GM03348 (cell line): ENCODE measurements at regions not wholly inside any gene's neighbourhood (a gene's known extent, or its start where the extent isn't known, plus 50 kb on each side); places are given as distances from the start of the nearest gene placed in this dataset.
"Not testable (repeated sequence)": the region's sequence is repeated elsewhere in the genome, so short reads cannot be mapped to it uniquely, and the experiment has no call there.

Source experiments
- DNase-seq: peaks from one replicate; pipeline ENCODE4 v3.0.0; 2012; ENCODE audit warnings: low spot score

DNA sequence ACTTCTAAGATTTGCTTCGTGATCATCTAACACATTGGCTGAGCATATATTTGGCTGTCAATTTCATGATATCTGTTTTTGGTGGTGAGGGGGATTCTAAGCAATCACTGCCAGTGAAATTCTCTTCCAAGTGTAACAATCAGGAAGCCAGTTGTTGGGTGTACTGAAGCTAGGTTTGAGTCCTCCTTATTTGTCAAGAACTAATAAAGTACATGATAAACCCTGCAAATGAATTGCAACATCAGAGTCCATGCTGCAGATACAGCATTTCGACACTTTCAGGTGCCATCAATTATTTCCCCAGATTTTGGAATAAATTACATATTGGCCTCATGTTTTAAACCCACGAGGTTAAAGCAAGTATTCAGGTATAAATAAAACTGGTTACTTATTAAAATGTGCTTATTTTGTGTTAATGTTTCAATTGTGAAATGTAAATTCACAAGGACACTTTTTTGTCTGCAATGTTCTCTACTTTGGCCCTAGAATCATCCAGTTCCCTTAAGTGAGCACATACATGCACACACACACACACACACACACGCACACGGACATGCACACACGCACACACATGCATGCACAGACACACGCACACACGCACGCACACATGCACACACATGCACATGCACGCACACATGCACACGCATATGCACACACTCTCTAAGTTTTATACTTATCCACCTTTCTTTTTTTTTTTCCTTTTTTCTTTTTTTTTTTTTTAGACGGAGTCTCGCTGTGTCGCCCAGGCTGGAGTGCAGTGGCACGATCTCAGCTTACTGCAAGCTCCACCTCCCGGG is 510.2 kb upstream of the KLF6 start:
- DNase-seq = no peak

DNA sequence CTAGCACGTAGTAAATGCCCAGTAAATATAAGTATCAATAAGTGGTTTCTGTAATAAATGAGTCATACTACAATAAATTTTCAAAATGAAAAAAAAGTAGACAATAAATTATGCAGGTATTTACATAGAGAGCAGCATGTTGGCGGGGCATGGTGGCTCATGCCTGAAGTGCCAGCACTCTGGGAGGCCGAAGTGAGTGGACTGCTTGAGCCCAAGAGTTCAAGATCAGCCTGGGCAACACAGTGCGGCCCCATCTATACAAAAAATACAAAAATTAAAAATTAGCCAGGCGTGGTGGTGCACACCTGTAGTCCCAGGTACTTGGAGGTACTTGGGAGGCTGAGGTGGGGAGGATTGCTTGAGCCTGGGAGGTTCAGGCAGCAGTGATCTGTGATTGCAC is 509.3 kb upstream of the KLF6 start:
- DNase-seq = no peak

DNA sequence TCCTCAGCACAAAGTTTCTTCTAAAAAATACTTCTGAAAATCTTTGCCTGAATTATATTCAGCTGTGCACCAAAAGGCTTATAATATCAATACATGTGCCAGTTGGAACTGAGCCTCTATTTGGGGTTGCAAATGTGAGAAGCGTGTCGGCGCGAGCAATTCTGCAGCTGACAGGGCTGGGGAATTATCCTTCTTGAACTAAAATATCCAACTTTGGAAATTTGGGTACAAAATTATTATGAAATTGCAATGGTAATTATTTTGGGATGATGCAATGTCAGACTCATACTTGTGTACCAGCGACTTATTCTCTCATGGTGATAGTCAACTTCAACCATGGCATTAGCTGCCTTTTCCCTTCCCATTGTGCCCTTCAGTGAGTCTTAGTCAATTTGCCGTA is 507.0 kb upstream of the KLF6 start:
- DNase-seq = no peak

DNA sequence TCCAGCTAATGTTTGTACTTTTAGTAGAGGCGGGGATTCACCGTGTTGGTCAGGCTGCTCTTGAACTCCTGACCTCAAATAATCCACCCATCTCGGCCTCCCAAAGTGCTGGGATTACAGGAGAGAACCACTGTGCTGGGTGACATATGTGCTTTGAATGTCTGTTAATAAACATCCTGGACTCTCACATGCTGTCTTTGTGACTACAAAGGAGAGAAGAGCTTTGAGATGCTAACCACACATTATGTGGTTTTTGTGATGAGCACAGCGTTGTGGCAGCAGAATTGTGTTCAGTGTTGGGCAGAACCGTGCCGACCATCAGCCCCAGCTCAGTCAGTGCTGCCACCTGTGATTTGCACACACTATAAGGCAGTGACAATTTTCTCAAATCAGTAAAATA is 500.1 kb upstream of the KLF6 start:
- DNase-seq = no peak

DNA sequence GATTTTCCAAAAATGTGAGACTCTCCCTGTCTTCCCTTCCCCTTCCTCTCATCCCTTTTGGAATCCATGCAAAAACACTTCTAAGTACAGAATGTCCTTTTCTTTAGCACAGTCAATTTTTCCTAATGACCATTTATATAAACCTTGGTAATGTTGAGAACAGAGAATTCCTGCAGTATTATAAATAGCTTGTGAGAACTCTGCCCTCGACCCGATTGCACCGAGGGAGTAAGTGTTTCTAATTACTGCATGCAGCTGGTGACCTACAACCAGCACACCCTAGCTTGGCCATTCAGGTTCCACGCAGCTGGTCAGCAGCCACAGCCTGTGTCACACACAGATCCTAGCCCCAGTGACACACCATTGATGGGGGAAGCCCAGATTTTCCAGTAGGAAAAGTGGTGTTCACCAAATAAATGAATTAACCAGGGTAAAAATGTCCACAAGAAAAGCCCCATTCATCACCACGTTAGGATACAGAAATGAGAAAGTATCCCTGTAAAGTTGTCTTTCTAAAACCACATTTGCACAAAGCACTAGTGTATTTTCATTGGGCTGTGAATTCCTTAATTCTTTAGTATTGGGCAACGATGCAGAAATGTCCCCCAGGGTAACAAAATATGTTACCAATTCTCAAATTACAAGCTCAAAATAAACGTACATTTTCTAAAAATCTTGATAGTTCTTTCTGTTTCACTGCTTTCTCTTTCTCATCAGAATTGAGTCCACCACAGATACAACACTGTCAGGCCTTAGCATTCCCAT is 499.0 kb upstream of the KLF6 start:
- peak; percentile 57 for DNase-seq

DNA sequence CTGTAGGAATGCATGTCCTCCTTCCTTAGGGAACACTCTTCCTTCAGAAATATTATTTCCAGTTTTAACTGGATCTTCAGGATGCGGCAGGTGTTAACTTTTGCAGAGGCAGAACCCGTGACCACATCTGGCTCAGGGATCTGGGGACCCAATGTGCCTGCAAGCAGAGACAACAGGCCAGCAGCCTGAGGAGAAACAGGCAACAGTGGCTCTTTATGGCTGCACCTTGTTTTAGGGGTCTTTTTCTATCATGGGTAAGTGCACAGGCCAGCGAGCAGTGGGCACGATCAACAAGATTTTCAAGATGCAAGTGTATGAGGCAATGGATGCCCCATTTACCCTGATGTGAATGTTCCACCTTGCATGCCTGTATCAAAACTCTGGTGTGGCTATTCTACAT is 497.5 kb upstream of the KLF6 start:
- DNase-seq = no peak

DNA sequence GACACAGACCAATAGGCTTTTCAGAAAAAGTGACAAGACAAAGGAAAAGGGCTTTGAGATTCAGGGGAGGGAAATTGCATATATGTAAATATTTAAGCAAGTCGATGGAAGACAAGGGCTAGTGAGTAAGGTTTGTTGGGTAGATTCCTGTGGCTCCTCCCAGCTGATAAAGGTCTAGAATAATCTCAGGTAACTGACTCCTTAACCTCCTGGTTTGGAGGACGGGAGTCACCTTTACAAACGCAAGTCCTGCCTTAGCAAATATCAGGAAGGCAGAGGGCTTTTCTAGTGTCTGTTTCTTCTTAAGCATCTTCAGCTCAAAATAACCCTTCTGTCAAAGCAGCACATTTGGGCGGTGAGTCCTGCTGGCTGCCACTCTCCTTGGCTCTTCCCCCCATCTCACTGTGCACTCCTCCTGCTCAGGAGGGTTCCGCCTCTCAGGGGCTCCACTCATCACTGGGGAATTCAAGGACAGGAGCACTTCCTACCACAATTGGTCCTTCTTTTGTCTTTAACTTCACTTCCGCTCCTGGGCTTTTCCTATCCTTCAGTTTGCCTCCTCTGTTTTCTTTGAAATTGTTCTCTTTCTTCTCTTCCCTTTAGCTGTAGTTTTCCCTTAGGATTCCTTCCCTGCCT is 496.3 kb upstream of the KLF6 start:
- no peak for DNase-seq

DNA sequence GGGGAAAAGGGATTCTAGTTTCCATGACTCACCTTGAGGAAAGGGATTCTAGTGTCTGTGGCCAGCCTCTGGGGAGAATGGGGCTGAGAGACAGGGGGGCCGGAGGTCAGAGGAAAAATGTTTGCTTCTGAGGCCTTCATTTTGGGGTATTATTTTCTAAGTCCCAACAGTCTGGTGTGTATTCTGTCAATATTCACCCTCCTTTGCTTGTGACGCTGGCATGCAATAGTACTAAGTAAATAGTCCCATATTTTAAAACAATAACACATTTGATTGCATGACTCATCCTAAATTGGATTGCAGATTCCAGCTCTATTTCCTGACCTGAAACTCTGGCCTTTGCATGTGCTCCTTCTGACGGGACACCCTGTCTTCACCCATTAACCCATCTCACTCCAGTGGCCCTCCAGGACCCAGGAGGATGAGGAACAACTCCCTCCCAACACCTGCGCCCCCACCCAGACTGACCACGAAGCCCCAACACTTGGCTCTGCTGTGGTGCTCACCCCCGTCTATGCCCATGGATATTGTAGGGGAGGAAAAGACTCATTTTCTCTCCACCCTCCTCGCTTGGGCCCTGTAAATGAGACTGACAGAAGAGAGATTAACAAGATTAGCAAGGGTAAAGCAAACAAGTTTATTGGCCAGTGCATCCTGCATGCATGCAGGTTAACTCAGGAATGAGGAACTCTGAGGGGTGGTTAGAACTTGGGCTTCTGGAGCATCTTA is 495.6 kb upstream of the KLF6 start:
- peak; percentile 49 for DNase-seq

DNA sequence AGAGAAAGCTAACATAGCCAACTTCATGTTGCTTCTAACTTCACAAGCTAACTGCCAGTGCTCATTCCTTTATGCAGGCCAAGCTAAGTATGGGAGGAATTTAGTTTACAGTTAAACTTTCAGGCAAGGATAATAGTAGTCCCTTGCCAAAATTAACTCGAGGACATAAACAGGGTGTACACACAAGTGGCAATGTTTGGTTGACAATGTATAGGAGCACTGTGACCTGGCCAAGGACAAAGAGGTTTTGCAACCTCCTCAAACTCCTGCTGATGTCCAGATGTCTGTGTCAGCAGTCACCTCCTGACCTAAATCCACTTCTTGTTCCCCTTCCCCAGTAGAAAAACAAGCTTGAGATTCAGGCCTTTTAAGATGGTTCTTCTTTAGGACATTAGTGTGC is 494.6 kb upstream of the KLF6 start:
- DNase-seq = no peak

DNA sequence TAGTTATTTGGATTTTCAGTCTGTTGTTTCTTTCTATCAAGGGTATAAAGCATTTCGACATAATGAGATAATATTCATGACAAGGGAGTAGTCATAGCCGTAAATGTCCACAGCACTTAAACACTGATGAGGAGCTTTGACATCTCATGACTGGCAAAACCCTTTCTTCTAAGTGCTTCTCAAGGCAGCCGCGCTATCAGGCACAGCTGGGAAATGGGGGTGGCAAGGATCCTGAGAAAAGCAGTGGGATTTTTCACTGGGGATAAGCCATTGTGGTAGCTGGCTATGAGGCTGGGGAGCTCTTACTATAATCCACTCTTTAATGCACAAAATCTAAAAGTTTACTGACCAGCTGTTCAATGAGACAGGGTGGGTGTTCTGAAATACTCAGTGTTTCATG is 493.2 kb upstream of the KLF6 start:
- DNase-seq = no peak

DNA sequence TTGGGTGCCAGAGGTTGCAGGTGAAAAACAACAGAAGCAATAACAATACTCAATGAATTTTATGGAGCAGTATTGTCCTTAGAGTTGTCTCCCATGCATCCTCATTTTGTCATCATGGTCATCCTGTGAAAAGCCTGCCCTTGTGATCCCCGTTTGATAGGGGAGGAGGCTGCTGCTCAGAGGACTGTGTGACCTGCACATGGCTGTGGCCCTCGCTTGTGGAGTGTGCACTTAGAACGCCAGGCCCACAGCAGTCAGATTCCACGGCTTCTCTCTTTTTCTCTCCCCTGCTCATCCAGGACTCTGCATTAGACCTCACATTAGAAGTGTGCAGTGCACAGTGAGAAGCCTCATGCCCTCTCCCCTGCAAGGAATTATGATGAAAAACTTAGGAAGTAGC is 491.1 kb upstream of the KLF6 start:
- DNase-seq = no peak

DNA sequence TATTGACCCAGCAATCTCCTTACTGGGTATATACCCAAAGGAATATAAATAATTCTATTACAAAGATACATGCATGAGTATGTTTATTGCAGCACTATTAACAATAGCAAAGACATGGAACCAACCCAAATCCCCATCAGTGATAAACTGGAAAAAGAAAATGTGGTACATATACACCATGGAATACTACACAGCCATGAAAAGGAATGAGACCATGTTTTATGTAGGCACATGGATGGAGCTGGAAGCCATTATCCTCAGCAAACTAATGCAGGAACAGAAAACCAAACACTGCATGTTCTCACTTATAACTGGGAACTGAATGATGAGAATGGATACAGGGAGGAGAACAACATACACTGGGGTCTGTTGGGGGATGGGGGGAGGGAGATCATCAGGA is 489.7 kb upstream of the KLF6 start:
- not testable (repeated sequence) for DNase-seq

DNA sequence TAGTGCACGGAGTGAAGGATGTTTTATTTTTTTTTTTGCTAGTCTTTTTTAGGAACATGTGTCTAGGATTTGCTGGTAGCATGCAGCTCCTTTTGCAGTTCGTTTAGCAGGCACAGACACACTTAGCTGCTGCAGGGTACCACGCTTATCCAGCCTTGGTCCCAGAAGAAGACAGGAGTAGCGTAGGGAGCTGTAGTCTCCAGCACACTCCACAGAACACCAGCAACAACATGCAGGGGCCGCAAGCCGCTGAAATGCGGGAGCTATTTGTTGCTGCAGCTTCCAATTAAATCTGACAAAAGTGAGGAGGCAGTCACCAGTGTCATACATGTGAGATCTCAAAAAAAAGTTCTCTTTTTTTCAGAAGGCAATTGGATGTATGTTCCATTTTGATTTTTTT is 486.2 kb upstream of the KLF6 start:
- no peak for DNase-seq

DNA sequence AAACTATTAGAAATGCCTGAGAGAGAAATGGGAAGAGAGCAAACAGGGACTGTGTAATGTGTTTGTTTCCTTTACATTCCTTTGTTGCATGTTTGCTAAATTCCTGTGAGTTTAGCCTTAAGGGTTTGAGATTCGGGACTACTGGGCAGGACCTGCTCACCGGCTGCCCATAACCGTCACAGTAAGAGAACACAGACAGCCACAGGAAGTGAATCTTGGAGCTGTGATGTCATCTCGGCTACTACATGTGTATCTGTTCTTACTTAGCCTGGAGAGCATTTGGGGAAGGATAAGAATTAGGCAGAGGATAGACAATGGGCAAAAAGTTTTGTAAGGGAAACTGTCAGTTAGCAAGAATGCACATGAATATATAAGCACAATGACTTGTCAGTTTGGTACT is 485.1 kb upstream of the KLF6 start:
- DNase-seq = peak; percentile 67

DNA sequence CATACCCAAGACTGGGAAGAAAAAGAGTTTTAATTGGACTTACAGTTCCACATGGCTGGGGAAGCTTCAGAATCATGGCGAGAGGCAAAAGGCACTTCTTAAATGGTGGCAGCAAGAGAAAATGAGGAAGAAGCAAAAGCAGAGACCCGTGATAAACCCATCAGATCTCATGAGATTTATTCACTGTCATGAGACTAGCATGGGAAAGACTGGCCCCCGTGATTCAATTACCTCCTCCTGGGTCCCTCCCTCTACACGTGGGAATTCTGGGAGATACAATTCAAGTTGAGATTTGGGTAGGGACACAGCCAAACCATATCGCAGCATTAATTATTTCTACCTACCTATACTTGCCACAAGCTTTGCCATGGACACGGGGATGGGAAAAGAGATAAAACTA is 483.5 kb upstream of the KLF6 start:
- not testable (repeated sequence) for DNase-seq

DNA sequence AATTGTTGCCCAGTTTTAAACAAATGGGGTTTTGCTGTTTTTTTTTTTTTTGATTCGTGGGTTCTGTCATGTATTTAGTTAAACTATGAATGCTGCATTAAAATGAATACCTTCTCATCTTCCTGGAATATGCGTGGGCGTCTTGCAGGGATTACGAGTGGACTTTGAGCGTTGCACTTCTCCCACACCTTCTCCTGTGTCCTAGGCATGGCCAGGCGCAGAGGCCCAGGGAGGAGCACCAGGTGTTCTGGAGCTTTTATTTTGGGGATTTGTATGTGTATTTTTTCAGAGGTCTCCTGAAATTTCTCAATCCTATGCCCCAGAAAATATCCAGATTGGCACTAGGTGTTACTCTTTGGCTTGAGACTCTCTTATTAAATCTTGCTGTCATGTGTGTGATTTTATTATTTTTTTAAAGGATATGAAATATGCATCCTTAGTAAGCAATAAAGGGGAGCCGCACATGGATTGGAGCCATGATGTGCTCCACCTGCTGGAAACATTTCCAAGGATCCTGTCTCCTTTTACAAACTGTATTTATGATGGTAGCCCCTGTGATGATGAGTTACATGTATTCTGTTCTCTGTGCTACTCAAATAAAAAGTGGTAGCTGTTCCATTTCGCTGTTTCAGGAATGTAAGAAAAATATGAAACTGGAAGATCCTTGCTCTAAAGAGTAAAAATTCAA is 482.2 kb upstream of the KLF6 start:
- DNase-seq = no peak

DNA sequence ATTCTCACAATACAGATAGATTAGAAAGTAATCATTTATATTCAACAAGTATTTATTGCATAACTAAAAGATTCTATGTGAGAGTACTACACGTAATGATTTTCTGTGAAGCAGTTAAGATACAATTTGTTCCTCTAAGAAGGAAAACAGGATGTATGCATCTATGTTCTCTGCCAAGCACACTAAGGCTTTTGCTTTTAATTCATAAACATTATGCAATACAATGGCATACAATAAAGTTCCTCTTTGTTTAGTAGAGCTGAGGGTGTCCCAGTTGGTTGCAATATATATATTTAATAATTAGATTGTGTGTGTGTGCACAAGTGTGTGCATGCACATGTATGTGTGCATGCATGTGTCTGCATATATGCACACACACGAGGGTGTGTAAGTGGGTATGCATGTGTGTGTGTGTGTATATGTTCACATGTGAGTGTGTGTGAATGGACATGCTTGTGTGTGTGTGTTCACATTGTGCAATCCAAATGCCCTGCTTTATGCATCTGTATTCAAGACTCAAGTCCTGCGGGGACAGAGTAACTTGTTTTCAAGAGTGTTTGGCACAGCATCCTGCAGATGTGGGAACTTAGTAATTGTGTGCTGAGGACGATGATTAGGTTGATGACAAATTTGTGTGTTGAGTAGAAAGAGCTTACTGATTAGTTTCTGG is 481.5 kb upstream of the KLF6 start:
- DNase-seq = peak; percentile 16

DNA sequence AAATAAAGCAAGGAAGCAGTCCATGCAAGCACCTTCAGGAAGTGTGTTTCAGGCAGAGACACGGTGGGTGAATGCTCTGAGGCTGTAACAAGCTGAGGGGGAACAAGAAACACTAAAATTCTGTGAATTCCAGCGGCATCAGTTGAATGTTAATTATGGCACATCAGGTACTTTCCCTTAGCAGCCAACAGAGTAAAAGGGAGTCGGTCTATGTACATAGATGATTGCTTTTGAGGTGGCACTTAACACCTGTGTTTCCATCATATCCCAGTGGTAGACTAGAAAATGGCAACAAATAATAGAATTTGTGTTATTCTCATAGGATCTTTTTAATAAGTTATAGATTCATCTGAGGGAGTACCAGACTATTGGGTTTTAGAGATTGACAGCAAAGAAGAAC is 481.0 kb upstream of the KLF6 start:
- no peak for DNase-seq

DNA sequence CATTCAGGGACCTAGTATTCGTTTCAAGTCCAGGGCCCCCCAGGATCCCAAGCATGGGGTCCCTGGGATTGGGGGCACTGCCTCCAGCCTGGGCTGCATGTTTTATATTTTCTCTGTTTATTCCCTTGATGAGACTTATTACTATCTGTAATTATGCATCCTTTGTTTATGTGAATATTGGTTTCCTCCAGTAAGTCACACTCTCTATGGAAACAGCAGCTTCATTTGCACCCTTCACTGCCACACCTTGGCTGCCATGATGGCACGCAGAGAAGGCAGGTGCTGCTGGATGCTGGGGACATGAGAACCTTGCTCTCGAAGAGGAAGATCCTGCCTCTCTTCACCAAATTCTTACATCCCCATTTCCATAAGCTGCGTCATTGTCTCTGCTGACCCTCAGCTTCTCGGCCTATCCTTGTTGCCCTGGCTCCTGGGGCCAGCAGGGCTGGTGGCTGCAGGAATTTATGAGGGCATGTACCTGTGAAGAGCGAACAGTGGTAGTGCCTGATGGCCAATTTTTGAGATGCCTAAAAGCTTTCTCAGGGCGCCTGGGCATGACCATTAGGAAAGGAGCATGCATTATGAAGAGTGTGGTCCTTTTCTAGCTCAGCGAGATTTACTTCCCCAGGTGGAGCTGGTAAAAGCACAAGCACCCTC is 479.3 kb upstream of the KLF6 start:
- no peak for DNase-seq

DNA sequence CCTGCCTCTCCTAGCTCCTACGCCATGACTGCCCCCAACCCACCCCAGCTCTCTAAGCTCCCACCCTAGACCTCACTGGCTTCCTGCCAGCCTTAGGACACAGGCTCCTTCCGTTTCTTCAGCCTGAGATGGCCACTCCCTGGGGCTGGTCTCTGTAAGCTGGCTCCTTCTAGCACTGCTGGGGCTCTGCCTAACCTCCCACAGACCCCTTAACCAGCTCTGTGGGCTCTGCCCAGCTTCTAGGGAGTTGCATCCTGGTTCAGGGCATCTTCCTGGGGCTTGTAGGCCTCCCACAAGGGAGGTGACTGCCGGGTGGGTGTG is 478.6 kb upstream of the KLF6 start:
- DNase-seq = no peak
